Transverse colon (tissue), 4 donors: ENCODE measurements at regions not wholly inside any gene's neighbourhood (a gene's known extent, or its start where the extent isn't known, plus 50 kb on each side); places are given as distances from the start of the nearest gene placed in this dataset.

ENCODE experiments used
- DNase-seq: peaks from one replicate; pipeline ENCODE4 v3.0.0-alpha.2; 2019
- H3K27ac ChIP-seq, 4 donors: fragments of 200-600 bp; sonication (generic); 2 replicates each; pipeline ENCODE4 v1.5.1; 2016 to 2018; ENCODE audit warnings: inconsistent platforms in 4 of 4
- H3K27me3 ChIP-seq: fragments of 200-600 bp; sonication (generic); 2 replicates; pipeline ENCODE4 v1.5.1; 2017; ENCODE audit warnings: inconsistent platforms
- H3K36me3 ChIP-seq, 4 donors: fragments of 200-600 bp; sonication (generic); 2 replicates each; pipeline ENCODE4 v1.5.1; 2017 to 2019; ENCODE audit warnings: inconsistent platforms in 4 of 4
- H3K4me1 ChIP-seq, 4 donors: fragments of 200-600 bp; sonication (generic); 2 replicates each; pipeline ENCODE4 v1.5.1; 2017 to 2020; ENCODE audit warnings: inconsistent platforms in 4 of 4
- H3K4me3 ChIP-seq, 4 donors: fragments of 200-600 bp; sonication (generic); 1 replicate in 1 of 4; 2 replicates in 3 of 4; pipeline versions ENCODE4 v1.5.1 to v1.6.1; 2017 to 2019; ENCODE audit warnings: inconsistent platforms in 4 of 4
- H3K9me3 ChIP-seq, 2 donors: fragments of 200-600 bp; sonication (generic); 2 replicates each; pipeline ENCODE4 v1.5.1; 2017 to 2019; ENCODE audit warnings: inconsistent platforms in 2 of 2
- CTCF ChIP-seq, 5 experiments: fragments of 200-600 bp in 3 of 5; fragments of 450-650 bp in 2 of 5; sonication (generic) in 3 of 5; IDR thresholded peaks; 1 replicate in 2 of 5; 2 replicates in 3 of 5; pipeline ENCODE4 v1.5.1; 2016 to 2017; ENCODE audit warnings: antibody characterized with exemption in 5 of 5, inconsistent platforms in 3 of 5, mild to moderate bottlenecking in 2 of 5, moderate library complexity in 1 of 5
- EP300 ChIP-seq: sonication (generic); formaldehyde crosslinking; IDR thresholded peaks from one replicate; pipeline ENCODE4 v1.6.1; 2017; ENCODE audit warnings: antibody characterized with exemption, low read depth
- POLR2A ChIP-seq: fragments of 450-650 bp; IDR thresholded peaks from one replicate; pipeline ENCODE4 v1.6.1; 2016; ENCODE audit warnings: antibody characterized with exemption, mild to moderate bottlenecking, moderate library complexity
- POLR2AphosphoS5 ChIP-seq, 3 donors: sonication (generic); formaldehyde crosslinking; IDR thresholded peaks; one replicate each; pipeline ENCODE4 v1.6.1; 2016; ENCODE audit warnings: antibody characterized with exemption in 3 of 3
- WGBS, 2 donors: methylation state at CpG; one replicate each; pipeline ENCODE4 v1.1.5; 2018; ENCODE audit warnings: low coverage in 1 of 2; 5-methylcytosine and 5-hydroxymethylcytosine counted together
- in situ Hi-C, 4 donors: fragments of 200-750 bp; cut with MboI; loops; one replicate each; pipeline versions ENCODE4 v1.15.0 to v1.15.1; 2017; ENCODE audit warnings: low sequenced_read_pairs in 3 of 4, low pct_ligation_motif_present in 1 of 4, low pct_unique_long_range_greater_than_20kb in 1 of 4
- intact Hi-C: fragments of 100-400 bp; cut with DNase I; formaldehyde crosslinking; loops from one replicate; pipeline ENCODE4 v1.15.1; 2023; ENCODE audit warnings: low total_unique reads

- Histone ChIP-seq H3K4me1 (no peaks in the 10 kb centered on the region), H3K9me3 (no peaks in the 10 kb centered on the region), H3K27me3 (no peaks in the 10 kb centered on the region), H3K4me3 (no peak overlapping the region), H3K36me3 (no peaks in the 10 kb centered on the region), H3K27ac (no peak overlapping the region)
- no peak for TF ChIP-seq POLR2AphosphoS5 (IDR thresholded peaks at IDR 0.05)
- no peak for TF ChIP-seq CTCF (IDR thresholded peaks at IDR 0.05)
- no peak for TF ChIP-seq POLR2A
- TF ChIP-seq EP300, result no peak
- intact Hi-C loops, result no loop called here
- DNase-seq, result no peak
- in situ Hi-C loops, result no loop called here
- WGBS, 2 donors, result 77 to 79% methylated on average over 4 of the region's 4 CpGs
Measured at GRCh38 chr18:51862051-51862715, 477.8 kb upstream of the DCC start.

GRCh38 chr18:51864219-51864965 lies 475.6 kb upstream of the DCC start:
- 88% methylated on average over 29 of the region's 36 CpGs; no CpG with 5 or more reads in 1 of the 2 donors for WGBS, 2 donors
- Histone ChIP-seq H3K27me3 (no peaks in the 10 kb centered on the region), H3K4me3 (no peak overlapping the region), H3K27ac (no peak overlapping the region), H3K4me1 (no peaks in the 10 kb centered on the region), H3K9me3 (no peaks in the 10 kb centered on the region), H3K36me3 (no peaks in the 10 kb centered on the region)
- intact Hi-C loops (no loop called here), in situ Hi-C loops (no loop called here)
- no peak for DNase-seq
- TF ChIP-seq CTCF (IDR thresholded peaks at IDR 0.05) (no peak), POLR2AphosphoS5 (IDR thresholded peaks at IDR 0.05) (no peak), EP300 (no peak), POLR2A (no peak)

- H3K9me3 ChIP-seq, result no peaks in the 10 kb centered on the region
- no peak overlapping the region for H3K4me3 ChIP-seq
- H3K27ac ChIP-seq, result no peak overlapping the region
- 89 to 96% methylated on average over 1 of the region's 1 CpG for WGBS, 2 donors
- no peak for DNase-seq
- intact Hi-C loops (no loop called here), in situ Hi-C loops (no loop called here)
- H3K36me3 ChIP-seq, result no peaks in the 10 kb centered on the region
- H3K27me3 ChIP-seq, result no peaks in the 10 kb centered on the region
- TF ChIP-seq POLR2A (no peak), EP300 (no peak), CTCF (IDR thresholded peaks at IDR 0.05) (no peak), POLR2AphosphoS5 (IDR thresholded peaks at IDR 0.05) (no peak)
- H3K4me1 ChIP-seq, result no peaks in the 10 kb centered on the region
Measured at GRCh38 chr18:51865538-51865937, 474.5 kb upstream of the DCC start.

- no peak for DNase-seq
- Histone ChIP-seq H3K4me1 (no peaks in the 10 kb centered on the region), H3K36me3 (no peaks in the 10 kb centered on the region), H3K9me3 (no peaks in the 10 kb centered on the region), H3K27me3 (no peaks in the 10 kb centered on the region), H3K27ac (no peak overlapping the region), H3K4me3 (no peak overlapping the region)
- intact Hi-C loops (no loop called here), in situ Hi-C loops (no loop called here)
- no peak for TF ChIP-seq POLR2AphosphoS5 (IDR thresholded peaks at IDR 0.05)
- no peak for TF ChIP-seq EP300
- TF ChIP-seq POLR2A, result no peak
- no peak for TF ChIP-seq CTCF (IDR thresholded peaks at IDR 0.05)
Measured at GRCh38 chr18:51867767-51868166, 472.2 kb upstream of the DCC start.
